ENCODE measurements at regions not wholly inside any gene's neighbourhood (a gene's known extent, or its start where the extent isn't known, plus 50 kb on each side); places are given as distances from the start of the nearest gene placed in this dataset.

- DNase-seq = no peak
These were observed 133.3 kb upstream of the NAMPT start for GRCh38 chr7:106418094-106418493.

GRCh38 chr7:106417273-106417902, 132.6 kb upstream of the NAMPT start:
- no peak for DNase-seq

GRCh38 chr7:106416430-106416829, 131.6 kb upstream of the NAMPT start:
- DNase-seq = no peak

GRCh38 chr7:106415433-106415832, 130.7 kb upstream of the NAMPT start:
- DNase-seq = no peak

GRCh38 chr7:106413446-106413845, 128.7 kb upstream of the NAMPT start:
- DNase-seq = no peak

GRCh38 chr7:106405697-106406141, 120.9 kb upstream of the NAMPT start:
- peak; percentile 77 for DNase-seq

DNA sequence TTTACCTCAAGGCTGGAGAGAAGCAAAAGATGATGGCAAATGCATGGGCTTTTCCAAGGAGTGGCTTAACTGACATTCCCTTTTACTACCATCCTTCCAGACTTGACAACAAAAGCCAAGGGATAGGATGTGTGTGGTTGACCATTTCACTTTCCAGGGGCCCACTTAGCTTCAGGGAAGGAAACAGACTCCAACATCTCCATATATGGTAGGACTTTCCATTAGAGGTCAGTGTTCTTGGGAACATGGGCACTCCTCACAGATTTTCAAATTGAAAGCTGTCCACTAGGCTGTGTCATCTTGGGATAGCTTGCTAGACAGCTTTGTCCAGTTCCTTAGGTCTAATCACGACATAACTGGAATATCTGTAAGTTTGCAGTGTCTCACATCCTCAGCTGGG, 118.1 kb upstream of the NAMPT start:
- no peak for DNase-seq

DNA sequence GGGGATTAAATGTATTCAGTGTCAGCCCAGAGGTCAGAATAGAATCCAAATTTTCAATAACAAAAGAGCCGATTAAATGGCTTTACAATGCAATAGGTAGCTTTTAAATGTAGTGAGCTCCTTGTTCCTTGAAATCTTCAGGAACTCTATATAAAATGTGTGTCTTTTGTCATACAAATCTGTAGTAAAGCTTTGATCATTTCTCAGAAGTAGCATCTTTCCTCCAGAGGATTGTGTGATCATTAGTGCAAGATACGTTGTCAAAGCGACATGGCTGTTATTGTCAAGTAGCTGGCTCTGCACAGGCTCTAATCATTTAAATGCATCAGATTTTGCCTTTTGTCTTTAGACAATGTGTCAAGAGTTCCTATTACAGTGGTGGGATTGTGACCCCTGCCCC, 116.1 kb upstream of the NAMPT start:
- no peak for DNase-seq

- DNase-seq = no peak
These were observed 114.0 kb upstream of the NAMPT start for GRCh38 chr7:106398786-106399185.

DNA sequence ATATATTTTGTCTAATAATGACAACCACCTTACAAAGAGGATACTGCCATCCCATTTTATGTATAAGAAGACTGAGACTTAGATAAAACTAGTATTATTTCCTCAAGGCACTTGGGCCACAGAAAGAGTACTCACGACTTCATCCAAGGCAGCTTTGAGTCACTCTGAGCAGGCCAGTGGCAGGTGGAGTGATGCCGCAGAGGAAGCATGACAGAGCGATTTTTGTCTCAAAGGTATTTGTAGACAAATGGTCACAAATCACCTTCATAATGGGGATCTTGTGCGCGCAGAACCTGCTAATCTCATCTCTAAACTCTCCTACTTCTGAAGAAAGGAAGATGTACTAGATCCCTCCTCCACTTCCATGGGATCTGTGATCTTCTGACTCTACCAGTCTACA, 113.2 kb upstream of the NAMPT start:
- DNase-seq = no peak

DNA sequence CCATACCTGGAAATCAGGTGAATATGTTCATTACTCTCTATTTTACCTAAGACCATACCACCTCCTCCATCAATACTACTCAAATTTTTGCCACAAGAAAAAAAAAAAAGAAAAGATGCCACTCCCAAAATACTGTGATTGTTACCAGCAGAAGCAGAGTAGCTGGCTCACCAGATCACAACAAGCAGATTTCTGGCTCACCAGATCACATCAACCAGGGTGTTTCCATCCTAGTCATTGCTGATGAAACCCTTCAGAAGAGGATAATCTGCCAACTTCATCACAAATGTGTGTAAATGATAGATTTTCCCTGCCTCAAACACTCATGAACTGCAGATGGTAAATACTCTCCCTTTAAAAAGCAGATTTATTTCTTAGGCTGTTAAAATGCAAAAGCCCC, 109.7 kb upstream of the NAMPT start:
- DNase-seq = no peak

- DNase-seq = no peak
These were observed 108.9 kb upstream of the NAMPT start for GRCh38 chr7:106393564-106394251.

GRCh38 chr7:106392590-106392989, 107.8 kb upstream of the NAMPT start:
- no peak for DNase-seq

DNA sequence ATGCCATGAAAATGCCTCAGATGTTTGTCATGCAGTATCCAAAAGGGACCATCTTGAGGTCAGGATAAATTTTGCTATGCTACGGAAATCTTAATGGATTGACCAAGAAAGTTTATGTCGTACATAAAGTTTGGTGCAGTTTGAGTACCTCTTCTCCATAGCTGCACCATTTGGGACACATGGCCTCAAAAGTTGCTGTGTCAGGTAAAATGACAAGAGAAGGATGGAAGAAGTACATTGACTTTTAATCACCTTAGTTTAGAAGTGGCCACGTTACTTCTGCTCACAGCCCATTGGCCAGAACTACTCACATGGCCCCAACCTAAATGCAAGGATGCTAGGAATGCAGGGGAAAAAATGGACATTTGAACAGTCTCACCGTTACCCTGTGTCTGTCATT, 107.4 kb upstream of the NAMPT start:
- DNase-seq = no peak

- DNase-seq = no peak
These were observed 102.2 kb upstream of the NAMPT start for GRCh38 chr7:106386958-106387357.

- DNase-seq = no peak
These were observed 99.6 kb upstream of the NAMPT start for GRCh38 chr7:106384373-106384772.

DNA sequence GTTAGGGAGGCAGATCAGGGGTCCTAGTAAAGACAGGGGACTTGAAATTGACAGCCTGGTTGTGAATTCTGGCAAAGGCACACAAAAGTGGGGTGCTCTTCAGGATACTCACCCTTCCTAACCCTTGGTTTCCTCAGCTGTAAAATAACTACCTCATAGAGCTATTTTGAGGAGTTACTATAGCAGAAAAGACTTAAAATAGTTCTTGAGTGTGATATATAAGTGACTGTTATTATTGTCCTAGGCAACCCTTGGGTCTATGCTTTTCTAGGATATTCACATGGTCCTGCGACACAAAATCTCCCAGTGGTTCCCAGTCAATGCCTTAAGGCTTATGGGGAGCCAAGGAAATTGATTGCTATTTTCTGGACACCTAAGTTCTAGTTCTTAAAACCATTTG, 98.1 kb upstream of the NAMPT start:
- no peak for DNase-seq

DNA sequence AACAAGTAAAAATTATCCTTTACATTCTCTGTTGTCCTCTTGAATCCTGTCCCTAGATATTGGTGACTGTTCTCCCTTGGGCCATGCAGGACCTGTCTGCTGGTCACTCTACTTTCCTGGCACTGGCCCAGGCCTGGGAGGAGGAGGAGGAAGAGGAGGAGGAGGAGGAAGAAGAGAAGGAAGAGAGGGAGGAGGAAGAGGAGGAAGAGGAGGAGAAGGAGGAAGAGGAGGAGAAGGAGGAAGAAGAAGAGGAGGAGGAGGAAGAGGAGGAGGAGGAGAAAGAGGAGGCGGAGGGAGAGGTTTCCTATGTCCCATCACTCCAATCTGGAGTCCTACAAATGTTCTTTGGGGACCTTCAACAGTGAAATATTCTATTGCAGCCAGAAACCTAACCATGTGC, 97.3 kb upstream of the NAMPT start:
- DNase-seq = no peak

- DNase-seq = no peak
These were observed 96.5 kb upstream of the NAMPT start for GRCh38 chr7:106381252-106381651.

- DNase-seq = no peak
These were observed 93.1 kb upstream of the NAMPT start for GRCh38 chr7:106377847-106378361.

- DNase-seq = no peak
These were observed 91.4 kb upstream of the NAMPT start for GRCh38 chr7:106376026-106376799.

GRCh38 chr7:106375499-106375898, 90.7 kb upstream of the NAMPT start:
- no peak for DNase-seq

DNA sequence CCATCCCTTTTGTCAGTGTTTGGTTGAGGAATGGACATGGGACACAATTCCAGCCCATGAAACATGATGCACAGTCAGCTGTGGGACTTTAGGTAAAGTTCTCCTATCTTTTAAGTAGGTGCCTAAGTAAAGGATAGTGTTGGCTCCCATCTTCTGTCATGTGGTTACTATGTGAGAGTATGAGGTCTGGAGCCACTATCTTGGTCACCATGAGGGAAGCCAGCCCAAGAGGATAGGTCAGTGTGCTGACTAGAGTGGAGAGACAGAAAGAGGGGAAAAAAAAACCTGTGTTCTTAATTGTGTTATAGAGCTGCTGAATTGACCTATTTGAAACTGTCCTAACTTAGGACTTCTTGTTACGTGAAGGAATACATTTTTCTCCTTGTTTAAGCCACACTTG, 89.7 kb upstream of the NAMPT start:
- DNase-seq = no peak

Measured in RPMI8226 (cell line).